ENCODE measurements at regions not wholly inside any gene's neighbourhood (a gene's known extent, or its start where the extent isn't known, plus 50 kb on each side); places are given as distances from the start of the nearest gene placed in this dataset.

- TF ChIP-seq CTCF (IDR thresholded peaks at IDR 0.05) (no peak), POLR2A (IDR thresholded peaks at IDR 0.05) (no peak)
These were observed 1251.5 kb downstream of the SLC16A7 start for GRCh38 chr12:60847281-60847680.
